K562 (cell line): ENCODE measurements at regions not wholly inside any gene's neighbourhood (a gene's known extent, or its start where the extent isn't known, plus 50 kb on each side); places are given as distances from the start of the nearest gene placed in this dataset.

Experiments used
- ATF3 ChIP-seq, 2 experiments: fragments of 450-650 bp in 1 of 2; sonication (generic) in 1 of 2; formaldehyde crosslinking in 1 of 2; IDR thresholded peaks in 1 of 2; conservative IDR thresholded peaks in 1 of 2; 2 replicates each; pipeline versions ENCODE4 v1.6.1 to v1.8.1; 2016 to 2023; ENCODE audit warnings: mild to moderate bottlenecking in 2 of 2, moderate library complexity in 2 of 2, inconsistent platforms in 1 of 2, missing genetic modification reagents in 1 of 2
- CXXC5 ChIP-seq: fragments of 250-450 bp; sonication (Bioruptor Pico); IDR thresholded peaks from 2 replicates; pipeline ENCODE4 v1.8.0; 2022; ENCODE audit warnings: inconsistent platforms, mild to moderate bottlenecking, moderate library complexity
- ELF4 ChIP-seq: fragments of 450-650 bp; formaldehyde crosslinking; IDR thresholded peaks from 2 replicates; pipeline ENCODE4 v1.4.0; 2022; ENCODE audit warnings: missing genetic modification characterization
- FOXK1 ChIP-seq: sonication (generic); formaldehyde crosslinking; IDR thresholded peaks from 2 replicates; pipeline ENCODE4 v1.8.0; 2022; ENCODE audit warnings: missing genetic modification reagents, mild to moderate bottlenecking, borderline replicate concordance
- HDAC3 ChIP-seq: fragments of 450-650 bp; IDR thresholded peaks from 2 replicates; pipeline ENCODE4 v1.6.1; 2018; ENCODE audit warnings: borderline replicate concordance, mild to moderate bottlenecking, moderate library complexity; ENCODE audit not compliant: partially characterized antibody
- IRF2 ChIP-seq: sonication (generic); formaldehyde crosslinking; IDR thresholded peaks from 2 replicates; pipeline ENCODE4 v1.8.1; 2022; ENCODE audit warnings: mild to moderate bottlenecking, missing genetic modification reagents
- KLF13 ChIP-seq: fragments of 450-650 bp; IDR thresholded peaks from 2 replicates; pipeline ENCODE4 v1.6.1; 2016; ENCODE audit warnings: missing genetic modification characterization, low read depth, mild to moderate bottlenecking, missing compliant biosample characterization, moderate library complexity, borderline replicate concordance
- MCM7 ChIP-seq, 2 experiments: fragments of 450-650 bp; IDR thresholded peaks; 2 replicates each; pipeline ENCODE4 v1.6.1; 2016 to 2018
- MTA2 ChIP-seq: fragments of 450-650 bp; IDR thresholded peaks from 2 replicates; pipeline ENCODE4 v1.6.1; 2016; ENCODE audit warnings: low read depth
- NELFE ChIP-seq: IDR thresholded peaks from 2 replicates; pipeline ENCODE4 v1.6.1; 2011; ENCODE audit warnings: mild to moderate bottlenecking; ENCODE audit not compliant: insufficient read depth, insufficient read length
- NR2F6 ChIP-seq: fragments of 450-650 bp; formaldehyde crosslinking; IDR thresholded peaks from 2 replicates; pipeline ENCODE4 v1.4.0; 2020; ENCODE audit warnings: mild to moderate bottlenecking
- PCBP2 ChIP-seq: fragments of 200-400 bp; formaldehyde crosslinking; IDR thresholded peaks from 2 replicates; pipeline ENCODE4 v1.6.1; 2018; ENCODE audit warnings: low read length, low read depth, mild to moderate bottlenecking, moderate library complexity; ENCODE audit not compliant: poor library complexity, severe bottlenecking
- PHF21A ChIP-seq: fragments of 450-650 bp; IDR thresholded peaks from 2 replicates; pipeline ENCODE4 v1.6.1; 2017; ENCODE audit warnings: low read depth, borderline replicate concordance
- PPARD ChIP-seq: fragments of 250-450 bp; sonication (Bioruptor Pico); IDR thresholded peaks from 2 replicates; pipeline ENCODE4 v1.8.0; 2022; ENCODE audit warnings: inconsistent platforms, mild to moderate bottlenecking, moderate library complexity
- SMAD4 ChIP-seq: fragments of 250-450 bp; sonication (Bioruptor Pico); conservative IDR thresholded peaks from 2 replicates; pipeline ENCODE4 v1.8.0; 2021; ENCODE audit warnings: inconsistent platforms, mild to moderate bottlenecking, moderate library complexity
- SMARCA4 ChIP-seq: fragments of 450-650 bp; IDR thresholded peaks from 2 replicates; pipeline ENCODE4 v1.6.1; 2016
- THRAP3 ChIP-seq: fragments of 450-650 bp; IDR thresholded peaks from 2 replicates; pipeline ENCODE4 v1.6.1; 2016; ENCODE audit warnings: mild to moderate bottlenecking, inconsistent platforms, borderline replicate concordance
- ZBTB26 ChIP-seq: fragments of 450-650 bp; formaldehyde crosslinking; IDR thresholded peaks from 2 replicates; pipeline ENCODE4 v1.4.0; 2022; ENCODE audit warnings: missing genetic modification characterization
- ZNF780A ChIP-seq: fragments of 250-450 bp; sonication (Bioruptor Pico); IDR thresholded peaks from 2 replicates; pipeline ENCODE4 v1.5.0; 2021; ENCODE audit warnings: mild to moderate bottlenecking

- TF ChIP-seq CXXC5 (no peak), PCBP2 (no peak), HDAC3 (no peak), PHF21A (no peak), THRAP3 (no peak), NR2F6 (CRISPR knock-in tag) (no peak), NELFE (no peak), ZBTB26 (no peak), IRF2 (CRISPR knock-in tag) (0 out of 2 replicates have a peak, but pooled peaks have one; percentile 63), MCM7 (IDR thresholded peaks at IDR 0.05) (no peak), MTA2 (no peak), SMAD4 (CRISPR knock-in tag) (no peak), PPARD (no peak), FOXK1 (CRISPR knock-in tag) (no peak), ATF3 (IDR thresholded peaks at IDR 0.05) (no peak), ATF3 (CRISPR knock-in tag; conservative IDR thresholded peaks at IDR 0.05) (no peak), ZNF780A (CRISPR knock-in tag) (no peak), ELF4 (CRISPR knock-in tag) (no peak), KLF13 (0 out of 2 replicates have a peak, but pooled peaks have one; percentile 28), SMARCA4 (no peak)
These were observed 376.9 kb upstream of the SPRY2 start (continued) for GRCh38 chr13:80717776-80718175.
